SW 1271 (cell line): ENCODE measurements at regions not wholly inside any gene's neighbourhood (a gene's known extent, or its start where the extent isn't known, plus 50 kb on each side); places are given as distances from the start of the nearest gene placed in this dataset.
"Not testable (repeated sequence)": the region's sequence is repeated elsewhere in the genome, so short reads cannot be mapped to it uniquely, and the experiment has no call there.

Source experiments
- DNase-seq, 2 experiments: peaks; one replicate each; lab custom pipeline; 2025; lab: John Stamatoyannopoulos, UW

DNA sequence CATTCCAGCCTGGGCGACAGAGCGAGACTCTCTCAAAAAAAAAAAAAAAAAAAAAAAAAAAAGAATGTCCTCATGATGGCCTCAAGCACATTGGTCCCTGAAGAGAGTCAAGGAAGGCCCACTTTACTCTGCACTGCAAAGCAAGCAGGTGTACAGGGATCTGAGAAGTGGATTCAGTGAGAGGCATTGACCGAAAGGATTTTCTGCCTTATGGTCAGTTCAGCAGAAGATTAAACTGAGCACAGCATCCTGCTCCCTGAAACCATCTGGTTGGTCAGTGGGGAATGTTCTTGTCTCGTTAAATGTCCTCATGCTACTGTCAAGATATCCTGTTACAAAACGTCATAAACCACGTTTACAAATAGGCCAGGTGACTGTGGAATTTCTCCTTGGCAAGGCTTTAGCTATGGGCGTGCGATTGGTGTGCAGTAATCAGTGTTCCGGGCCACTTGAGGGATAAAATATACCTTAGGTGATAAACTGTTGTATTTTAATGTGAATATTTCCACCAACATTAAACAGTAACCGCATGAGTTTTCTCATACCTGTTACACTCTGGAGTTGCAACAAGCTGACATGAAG, 195.0 kb downstream of the ADRA2C start:
- not testable (repeated sequence) for DNase-seq

- DNase-seq: not testable (repeated sequence)
Measured at GRCh38 chr4:3964572-3965278, 198.5 kb downstream of the ADRA2C start.

DNA sequence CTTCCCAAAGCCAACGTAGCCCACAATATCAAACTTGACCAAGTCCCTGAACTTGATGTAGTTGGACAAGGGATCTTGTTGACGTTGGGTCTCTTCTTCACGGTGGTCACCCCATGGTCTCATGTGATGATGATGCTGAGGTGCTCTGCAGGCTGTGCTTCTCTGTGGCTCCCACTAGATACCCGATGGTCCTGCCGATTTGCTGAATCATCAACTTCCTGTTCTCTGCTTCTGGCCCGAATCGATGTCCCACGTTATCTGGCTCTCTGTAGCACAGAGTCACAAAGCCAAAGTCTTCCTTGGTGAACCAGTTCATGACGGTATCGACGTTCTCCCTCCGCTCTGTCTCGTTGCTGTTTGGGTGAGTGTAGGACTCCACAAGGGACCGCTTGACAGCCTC, 201.0 kb downstream of the ADRA2C start:
- DNase-seq: not testable (repeated sequence)

GRCh38 chr4:3972626-3973025, 206.4 kb downstream of the ADRA2C start:
- DNase-seq: not testable (repeated sequence)

GRCh38 chr4:3973581-3974200, 207.5 kb downstream of the ADRA2C start:
- DNase-seq: not testable (repeated sequence)

DNA sequence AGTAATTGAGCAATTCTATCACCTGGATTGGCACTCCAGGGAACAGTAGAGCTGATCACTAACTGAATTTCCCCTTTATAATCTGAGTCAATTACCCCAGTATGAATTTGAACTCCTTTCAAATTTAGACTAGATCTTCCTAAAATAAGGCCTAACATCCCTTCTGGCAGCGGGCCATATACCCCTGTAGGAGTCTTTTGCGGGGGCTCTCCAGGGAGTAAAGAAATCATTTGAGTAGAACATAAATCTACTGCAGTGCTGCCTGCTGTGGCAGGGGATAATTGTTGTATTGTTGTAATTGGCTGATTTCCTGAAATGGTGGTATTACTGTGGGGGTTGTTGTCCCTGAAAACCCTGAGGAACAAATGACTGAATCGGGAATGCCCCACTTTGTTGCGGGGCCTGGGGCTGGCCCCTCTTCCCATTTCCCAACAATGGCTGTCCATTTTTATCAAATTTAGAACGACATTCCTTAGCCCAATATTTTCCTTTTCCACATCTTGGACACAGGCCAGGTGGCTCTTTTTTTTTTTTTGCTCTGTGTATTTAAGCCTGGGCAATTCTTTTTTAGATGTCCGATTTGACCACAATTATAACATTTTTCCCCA, 217.4 kb downstream of the ADRA2C start:
- DNase-seq: not testable (repeated sequence)

- DNase-seq: not testable (repeated sequence)
Measured at GRCh38 chr4:3984796-3985195, 218.6 kb downstream of the ADRA2C start.

- DNase-seq: not testable (repeated sequence)
Measured at GRCh38 chr4:3986412-3986811, 220.2 kb downstream of the ADRA2C start.

DNA sequence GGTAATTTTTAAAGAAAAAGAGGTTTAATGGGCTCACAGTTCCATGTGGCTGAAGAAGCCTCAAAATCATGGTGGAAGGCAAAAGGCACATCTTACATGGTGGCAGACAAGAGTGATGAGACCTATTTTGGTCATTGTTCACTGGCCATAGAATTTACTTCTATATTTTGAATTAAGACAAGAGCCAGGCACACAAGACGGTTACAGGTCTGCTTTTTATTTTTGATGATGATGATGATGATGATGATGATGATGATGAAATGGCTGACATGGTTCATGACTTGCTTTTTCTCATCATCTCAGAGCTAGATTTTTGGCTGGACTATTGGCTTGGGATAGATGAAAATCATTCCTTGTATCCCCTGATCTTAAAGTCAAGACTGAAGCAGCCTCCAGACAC, 229.3 kb downstream of the OTOP1 start:
- not testable (repeated sequence) for DNase-seq

DNA sequence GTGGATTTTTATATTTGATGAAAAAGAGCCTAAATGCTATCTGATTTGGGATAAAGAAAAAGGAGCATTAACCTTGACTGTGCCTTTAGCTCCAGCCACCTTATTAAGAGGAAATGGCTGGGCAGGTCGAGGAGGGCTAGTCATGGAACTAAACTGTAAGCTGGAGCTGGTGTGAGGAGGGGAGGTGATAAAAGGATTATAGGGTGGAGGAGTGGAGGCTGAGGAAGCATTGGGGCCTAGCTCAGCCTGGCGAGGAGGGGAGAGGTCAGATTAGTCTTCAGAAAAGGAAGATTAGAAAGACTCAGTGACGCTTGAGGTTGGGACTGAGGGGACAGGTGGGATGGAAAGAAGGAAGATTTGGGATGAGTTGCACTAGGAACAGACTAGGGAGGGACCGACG, 222.7 kb downstream of the OTOP1 start:
- not testable (repeated sequence) for DNase-seq

- DNase-seq: not testable (repeated sequence)
Measured at GRCh38 chr4:4004702-4005101, 222.0 kb downstream of the OTOP1 start.

- not testable (repeated sequence) for DNase-seq
Measured at GRCh38 chr4:4006356-4006755, 220.4 kb downstream of the OTOP1 start.

GRCh38 chr4:4019071-4019470, 207.7 kb downstream of the OTOP1 start:
- DNase-seq: not testable (repeated sequence)

DNA sequence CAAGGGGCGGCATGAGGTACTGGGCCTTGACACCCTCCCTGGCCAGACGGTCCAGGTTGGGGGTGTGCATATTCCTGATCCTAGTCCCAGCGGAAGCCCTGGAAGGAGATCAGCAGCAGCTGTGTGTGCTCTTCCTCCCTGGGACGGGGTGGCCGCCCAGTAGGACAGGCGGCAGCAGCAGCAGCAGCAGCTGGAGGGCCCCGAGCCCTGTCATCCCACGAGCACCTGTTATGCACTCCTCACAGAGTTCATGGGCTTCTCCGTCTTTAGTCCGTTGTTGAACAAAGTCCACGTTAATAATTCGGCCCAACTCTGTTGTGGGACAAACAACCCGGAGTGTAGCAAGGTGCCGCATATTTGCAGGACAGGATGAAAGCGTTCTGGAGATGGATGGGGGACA, 205.6 kb downstream of the OTOP1 start:
- DNase-seq: not testable (repeated sequence)

DNA sequence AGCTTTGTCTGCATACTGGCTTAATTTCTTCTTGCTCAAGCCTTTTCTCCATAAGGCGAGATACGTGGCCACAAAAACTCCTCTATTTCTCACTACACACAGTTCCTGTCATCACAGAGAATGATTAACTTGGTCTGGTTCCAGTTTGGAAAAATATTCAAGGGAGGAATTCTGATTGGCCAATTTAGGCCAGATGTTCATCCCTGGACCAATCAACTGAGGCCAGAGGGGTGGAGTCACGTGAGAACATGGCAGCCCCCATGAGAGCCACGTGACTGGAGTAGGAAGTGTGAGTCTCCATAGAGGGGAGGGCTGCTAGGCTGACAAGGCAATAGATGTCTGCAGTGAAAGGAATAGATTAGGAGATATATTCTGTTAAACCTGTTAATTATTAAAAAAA, 200.0 kb downstream of the OTOP1 start:
- DNase-seq: not testable (repeated sequence)

GRCh38 chr4:4028752-4029151, 198.0 kb downstream of the OTOP1 start:
- DNase-seq: not testable (repeated sequence)

GRCh38 chr4:4030509-4030908, 196.2 kb downstream of the OTOP1 start:
- not testable (repeated sequence) for DNase-seq

DNA sequence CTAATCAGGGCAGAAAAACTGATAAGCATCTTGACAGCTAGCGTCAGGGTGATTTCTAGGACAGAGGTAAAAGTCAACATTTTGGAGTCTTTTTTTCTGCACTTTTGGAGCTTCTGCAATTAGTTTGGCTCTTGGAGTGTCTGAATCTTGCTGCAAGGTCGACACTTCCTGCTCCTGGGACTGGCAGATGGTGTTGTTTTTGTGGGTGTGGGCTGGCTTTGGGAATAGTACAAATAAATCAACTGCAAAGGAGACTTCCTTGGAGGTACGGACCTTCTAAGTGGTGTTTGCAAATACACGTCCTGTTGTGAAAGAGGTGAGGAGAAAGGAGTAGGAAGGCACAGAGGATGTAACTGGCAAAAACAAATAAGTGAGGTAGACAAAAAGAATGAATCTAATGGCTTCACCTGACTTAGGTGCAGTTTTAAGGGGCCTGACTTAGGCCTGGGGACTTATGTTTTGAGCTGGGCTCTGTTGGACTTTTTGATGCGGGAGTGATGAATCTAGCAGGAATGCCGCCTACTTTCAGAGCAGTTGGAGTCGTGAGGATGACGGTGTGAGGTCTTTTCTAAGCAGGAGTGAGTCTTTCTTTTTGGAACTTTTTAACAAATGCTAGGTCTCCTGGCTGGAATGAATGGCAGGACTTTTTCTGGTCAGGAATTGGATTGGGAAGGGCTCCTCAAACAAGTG, 195.1 kb downstream of the OTOP1 start:
- not testable (repeated sequence) for DNase-seq

- not testable (repeated sequence) for DNase-seq
Measured at GRCh38 chr4:4032364-4032763, 194.4 kb downstream of the OTOP1 start.

GRCh38 chr4:4032801-4033605, 193.7 kb downstream of the OTOP1 start:
- not testable (repeated sequence) for DNase-seq
